T-helper 17 cell (primary cell): ENCODE measurements at regions not wholly inside any gene's neighbourhood (a gene's known extent, or its start where the extent isn't known, plus 50 kb on each side); places are given as distances from the start of the nearest gene placed in this dataset.

ENCODE experiments used
- ATAC-seq: fragments of 150-1000 bp; cut with Tn5 transposase; 2 replicates; pipeline ENCODE4 v1.10.0; 2021; ENCODE audit warnings: mild to moderate bottlenecking, moderate library complexity
- DNase-seq, 3 donors: peaks; one replicate each; pipeline versions ENCODE4 v3.0.0 to v3.0.0-alpha.2; 2020 to 2021
- H3K9me3 ChIP-seq: one replicate; pipeline ENCODE4 v1.7.0; 2013; ENCODE audit warnings: low read length, mild to moderate bottlenecking; ENCODE audit not compliant: control insufficient read depth, poor library complexity, severe bottlenecking
- H3K27ac Mint-ChIP-seq: one replicate; pipeline ENCODE4 v1.8.0; 2022; ENCODE audit warnings: mild to moderate bottlenecking, moderate library complexity, mixed read lengths
- H3K27me3 Mint-ChIP-seq: one replicate; pipeline ENCODE4 v1.8.0; 2022; ENCODE audit warnings: mixed read lengths
- H3K36me3 Mint-ChIP-seq: one replicate; pipeline ENCODE4 v1.8.0; 2022; ENCODE audit warnings: low read depth, mixed read lengths
- H3K4me1 Mint-ChIP-seq: one replicate; pipeline ENCODE4 v1.8.0; 2022; ENCODE audit warnings: mild to moderate bottlenecking, mixed read lengths
- H3K4me3 Mint-ChIP-seq: one replicate; pipeline ENCODE4 v1.8.0; 2022; ENCODE audit warnings: mild to moderate bottlenecking, moderate library complexity, mixed read lengths

- no peak overlapping the region for H3K4me3 Mint-ChIP-seq
- H3K27ac Mint-ChIP-seq = no peak overlapping the region
- ATAC-seq (no peak), DNase-seq (no peak)
- H3K4me1 Mint-ChIP-seq = no peaks in the 10 kb centered on the region
- H3K27me3 Mint-ChIP-seq = peaks cover 10% of the 10 kb centered on the region
- H3K36me3 Mint-ChIP-seq = peaks cover 2% of the 10 kb centered on the region
- no peaks in the 10 kb centered on the region for H3K9me3 ChIP-seq
Measured at GRCh38 chr6:109315341-109316110, 66.7 kb downstream of the CD164 start.

- no peaks in the 10 kb centered on the region for H3K4me1 Mint-ChIP-seq
- H3K4me3 Mint-ChIP-seq = no peak overlapping the region
- H3K36me3 Mint-ChIP-seq = peaks cover 2% of the 10 kb centered on the region
- DNase-seq (no peak), ATAC-seq (no peak)
- no peak overlapping the region for H3K27ac Mint-ChIP-seq
- no peaks in the 10 kb centered on the region for H3K9me3 ChIP-seq
- H3K27me3 Mint-ChIP-seq = peaks cover 10% of the 10 kb centered on the region
Measured at GRCh38 chr6:109314313-109314712, 68.0 kb downstream of the CD164 start.

GRCh38 chr6:109313139-109313538 is 69.1 kb downstream of the CD164 start:
- no peaks in the 10 kb centered on the region for H3K9me3 ChIP-seq
- Mint-ChIP-seq H3K27me3 (peaks cover 9% of the 10 kb centered on the region), H3K36me3 (no peaks in the 10 kb centered on the region), H3K4me1 (no peaks in the 10 kb centered on the region), H3K27ac (no peak overlapping the region), H3K4me3 (no peak overlapping the region)
- no peak for ATAC-seq
- DNase-seq = no peak

GRCh38 chr6:109311471-109311870 is 70.8 kb downstream of the CD164 start:
- no peak overlapping the region for H3K27ac Mint-ChIP-seq
- H3K4me3 Mint-ChIP-seq = no peak overlapping the region
- H3K36me3 Mint-ChIP-seq = no peaks in the 10 kb centered on the region
- H3K27me3 Mint-ChIP-seq = peaks cover 3% of the 10 kb centered on the region
- ATAC-seq = no peak
- H3K4me1 Mint-ChIP-seq = no peaks in the 10 kb centered on the region
- no peak for DNase-seq
- H3K9me3 ChIP-seq = no peaks in the 10 kb centered on the region

- Mint-ChIP-seq H3K27me3 (peaks cover under 1% of the 10 kb centered on the region), H3K4me3 (no peak overlapping the region), H3K36me3 (no peaks in the 10 kb centered on the region), H3K4me1 (no peaks in the 10 kb centered on the region), H3K27ac (no peak overlapping the region)
- no peak for DNase-seq
- no peaks in the 10 kb centered on the region for H3K9me3 ChIP-seq
- no peak for ATAC-seq
Measured at GRCh38 chr6:109309917-109310316, 72.3 kb downstream of the CD164 start.

- no peak overlapping the region for H3K4me3 Mint-ChIP-seq
- H3K36me3 Mint-ChIP-seq = no peaks in the 10 kb centered on the region
- peaks cover 4% of the 10 kb centered on the region for H3K27me3 Mint-ChIP-seq
- DNase-seq = no peak
- ATAC-seq = no peak
- no peaks in the 10 kb centered on the region for H3K9me3 ChIP-seq
- H3K27ac Mint-ChIP-seq = no peak overlapping the region
- H3K4me1 Mint-ChIP-seq = peaks cover 2% of the 10 kb centered on the region
Measured at GRCh38 chr6:109308018-109308492, 74.2 kb downstream of the CD164 start.

- no peak for ATAC-seq
- Mint-ChIP-seq H3K4me1 (peaks cover 2% of the 10 kb centered on the region), H3K36me3 (no peaks in the 10 kb centered on the region), H3K4me3 (no peak overlapping the region), H3K27me3 (peaks cover 5% of the 10 kb centered on the region), H3K27ac (no peak overlapping the region)
- no peaks in the 10 kb centered on the region for H3K9me3 ChIP-seq
- no peak for DNase-seq
Measured at GRCh38 chr6:109306733-109307132, 75.5 kb downstream of the CD164 start.

GRCh38 chr6:109305028-109305427 is 77.2 kb downstream of the CD164 start:
- Mint-ChIP-seq H3K27me3 (peaks cover 13% of the 10 kb centered on the region), H3K27ac (no peak overlapping the region), H3K4me3 (no peak overlapping the region), H3K36me3 (no peaks in the 10 kb centered on the region), H3K4me1 (peaks cover 2% of the 10 kb centered on the region)
- no peak for DNase-seq
- no peak for ATAC-seq
- H3K9me3 ChIP-seq = no peaks in the 10 kb centered on the region

- peaks cover 2% of the 10 kb centered on the region for H3K4me1 Mint-ChIP-seq
- H3K36me3 Mint-ChIP-seq = no peaks in the 10 kb centered on the region
- peaks cover 13% of the 10 kb centered on the region for H3K27me3 Mint-ChIP-seq
- H3K4me3 Mint-ChIP-seq = no peak overlapping the region
- DNase-seq = no peak
- H3K27ac Mint-ChIP-seq = no peak overlapping the region
- ATAC-seq = no peak
- no peaks in the 10 kb centered on the region for H3K9me3 ChIP-seq
Measured at GRCh38 chr6:109304284-109305015, 77.8 kb downstream of the CD164 start.

- Mint-ChIP-seq H3K27ac (no peak overlapping the region), H3K4me3 (no peak overlapping the region), H3K27me3 (peaks cover 13% of the 10 kb centered on the region), H3K36me3 (no peaks in the 10 kb centered on the region), H3K4me1 (peaks cover 2% of the 10 kb centered on the region)
- ATAC-seq (no peak), DNase-seq (no peak)
- H3K9me3 ChIP-seq = no peaks in the 10 kb centered on the region
Measured at GRCh38 chr6:109303640-109304283, 78.5 kb downstream of the CD164 start.

- ATAC-seq (no peak), DNase-seq (no peak)
- Mint-ChIP-seq H3K27ac (no peak overlapping the region), H3K4me3 (no peak overlapping the region), H3K36me3 (no peaks in the 10 kb centered on the region), H3K27me3 (peaks cover 16% of the 10 kb centered on the region), H3K4me1 (peaks cover 2% of the 10 kb centered on the region)
- H3K9me3 ChIP-seq = no peaks in the 10 kb centered on the region
Measured at GRCh38 chr6:109303164-109303563, 79.1 kb downstream of the CD164 start.

GRCh38 chr6:109302176-109302575 is 80.1 kb downstream of the CD164 start:
- peaks cover 2% of the 10 kb centered on the region for H3K4me1 Mint-ChIP-seq
- no peaks in the 10 kb centered on the region for H3K36me3 Mint-ChIP-seq
- no peak overlapping the region for H3K27ac Mint-ChIP-seq
- H3K4me3 Mint-ChIP-seq = no peak overlapping the region
- H3K9me3 ChIP-seq = no peaks in the 10 kb centered on the region
- DNase-seq (no peak), ATAC-seq (no peak)
- peaks cover 21% of the 10 kb centered on the region for H3K27me3 Mint-ChIP-seq

GRCh38 chr6:109301418-109301817 is 80.8 kb downstream of the CD164 start:
- H3K4me3 Mint-ChIP-seq = no peak overlapping the region

More at GRCh38 chr6:109301418-109301817, 80.8 kb downstream of the CD164 start:
- Mint-ChIP-seq H3K36me3 (no peaks in the 10 kb centered on the region), H3K27ac (no peak overlapping the region), H3K4me1 (peaks cover 2% of the 10 kb centered on the region), H3K27me3 (peaks cover 27% of the 10 kb centered on the region)
- ATAC-seq = no peak
- H3K9me3 ChIP-seq = no peaks in the 10 kb centered on the region
- no peak for DNase-seq
